K562 (cell line): ENCODE measurements at regions not wholly inside any gene's neighbourhood (a gene's known extent, or its start where the extent isn't known, plus 50 kb on each side); places are given as distances from the start of the nearest gene placed in this dataset.

Experiments
- GABPB2 ChIP-seq: fragments of 250-450 bp; sonication (Bioruptor Pico); conservative IDR thresholded peaks from 2 replicates; pipeline ENCODE4 v1.5.1; 2021; ENCODE audit warnings: mild to moderate bottlenecking
- HDAC8 ChIP-seq: fragments of 450-650 bp; IDR thresholded peaks from 2 replicates; pipeline ENCODE4 v1.6.1; 2016; ENCODE audit warnings: mild to moderate bottlenecking, missing genetic modification characterization, moderate library complexity, missing compliant biosample characterization
- SAFB ChIP-seq: fragments of 200-400 bp; formaldehyde crosslinking; IDR thresholded peaks from 2 replicates; pipeline ENCODE4 v1.6.1; 2017; ENCODE audit warnings: low read depth, low read length, borderline replicate concordance
- SAFB2 ChIP-seq: fragments of 200-400 bp; formaldehyde crosslinking; IDR thresholded peaks from 2 replicates; pipeline ENCODE4 v1.6.1; 2018; ENCODE audit warnings: borderline replicate concordance, low read length, low read depth, moderate library complexity; ENCODE audit not compliant: severe bottlenecking
- SRSF7 ChIP-seq: fragments of 200-400 bp; formaldehyde crosslinking; optimal IDR thresholded peaks from 2 replicates; pipeline ENCODE3; 2017; ENCODE audit warnings: mild to moderate bottlenecking, low read depth, low read length
- YY1 ChIP-seq, 3 experiments: IDR thresholded peaks; 2 replicates each; pipeline ENCODE4 v1.6.1; 2011; ENCODE audit warnings: low read length in 2 of 3, mild to moderate bottlenecking in 2 of 3, moderate library complexity in 2 of 3, borderline replicate concordance in 1 of 3, control low read depth in 1 of 3, low read depth in 1 of 3; ENCODE audit not compliant: insufficient read depth in 3 of 3, insufficient replicate concordance in 2 of 3, control insufficient read depth in 1 of 3, insufficient read length in 1 of 3; ENCODE audit errors: extremely low read depth in 1 of 3
- TF ChIP-seq, protein P1 (sequence below): fragments of 250-450 bp; sonication (Bioruptor Pico); IDR thresholded peaks from 2 replicates; pipeline ENCODE4 v1.4.0; 2020; ENCODE audit warnings: mild to moderate bottlenecking, moderate library complexity, borderline replicate concordance

DNA sequence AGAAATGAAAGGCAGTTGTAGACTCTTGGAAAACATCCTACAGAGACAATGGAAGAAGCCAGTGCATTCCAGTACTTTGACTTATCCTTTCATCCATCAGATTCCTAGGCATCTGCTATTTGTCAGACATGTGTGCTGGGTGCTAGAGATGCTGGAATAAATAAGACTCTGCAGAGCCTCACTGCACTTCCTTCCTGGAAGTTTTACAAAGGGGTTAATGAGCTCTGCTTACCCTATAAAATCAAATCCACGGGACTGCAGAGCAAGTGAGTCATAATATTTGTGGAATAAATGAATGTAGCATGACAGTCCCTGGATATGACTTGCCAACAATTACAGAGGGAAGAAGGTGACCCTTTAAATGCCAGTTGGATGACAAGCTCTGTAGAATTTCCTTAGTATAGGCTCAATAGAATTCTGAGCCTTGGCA lies 52.7 kb upstream of the NPAS2 start (continued):
- no peak for TF ChIP-seq SAFB2
- no peak for TF ChIP-seq GABPB2 (CRISPR knock-in tag)
- no peak for TF ChIP-seq YY1 (IDR thresholded peaks at IDR 0.05; ENCODE audit: borderline replicate concordance in 1 of 3, control insufficient read depth in 1 of 3, extremely low read depth in 1 of 3, insufficient read depth in 3 of 3, insufficient read length in 1 of 3, insufficient replicate concordance in 2 of 3, low read depth in 1 of 3, low read length in 2 of 3)
- TF ChIP-seq SRSF7 = no peak
- TF ChIP-seq, protein P1, sequence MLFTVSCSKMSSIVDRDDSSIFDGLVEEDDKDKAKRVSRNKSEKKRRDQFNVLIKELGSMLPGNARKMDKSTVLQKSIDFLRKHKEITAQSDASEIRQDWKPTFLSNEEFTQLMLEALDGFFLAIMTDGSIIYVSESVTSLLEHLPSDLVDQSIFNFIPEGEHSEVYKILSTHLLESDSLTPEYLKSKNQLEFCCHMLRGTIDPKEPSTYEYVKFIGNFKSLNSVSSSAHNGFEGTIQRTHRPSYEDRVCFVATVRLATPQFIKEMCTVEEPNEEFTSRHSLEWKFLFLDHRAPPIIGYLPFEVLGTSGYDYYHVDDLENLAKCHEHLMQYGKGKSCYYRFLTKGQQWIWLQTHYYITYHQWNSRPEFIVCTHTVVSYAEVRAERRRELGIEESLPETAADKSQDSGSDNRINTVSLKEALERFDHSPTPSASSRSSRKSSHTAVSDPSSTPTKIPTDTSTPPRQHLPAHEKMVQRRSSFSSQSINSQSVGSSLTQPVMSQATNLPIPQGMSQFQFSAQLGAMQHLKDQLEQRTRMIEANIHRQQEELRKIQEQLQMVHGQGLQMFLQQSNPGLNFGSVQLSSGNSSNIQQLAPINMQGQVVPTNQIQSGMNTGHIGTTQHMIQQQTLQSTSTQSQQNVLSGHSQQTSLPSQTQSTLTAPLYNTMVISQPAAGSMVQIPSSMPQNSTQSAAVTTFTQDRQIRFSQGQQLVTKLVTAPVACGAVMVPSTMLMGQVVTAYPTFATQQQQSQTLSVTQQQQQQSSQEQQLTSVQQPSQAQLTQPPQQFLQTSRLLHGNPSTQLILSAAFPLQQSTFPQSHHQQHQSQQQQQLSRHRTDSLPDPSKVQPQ (CRISPR knock-in tag) = no peak
- no peak for TF ChIP-seq HDAC8
- TF ChIP-seq SAFB = no peak
